Uterus (tissue), 3 donors: ENCODE measurements at regions not wholly inside any gene's neighbourhood (a gene's known extent, or its start where the extent isn't known, plus 50 kb on each side); places are given as distances from the start of the nearest gene placed in this dataset.

Experiments
- DNase-seq, 2 donors: peaks; one replicate each; pipeline ENCODE4 v3.0.0-alpha.2; 2019 to 2020
- H3K27ac ChIP-seq, 2 donors: fragments of 200-600 bp; sonication (generic); 1 replicate in 1 of 2; 2 replicates in 1 of 2; pipeline ENCODE4 v1.5.1; 2016 to 2018
- H3K27me3 ChIP-seq, 2 donors: fragments of 200-600 bp; sonication (generic); one replicate each; pipeline ENCODE4 v1.5.1; 2018 to 2019; ENCODE audit warnings: control low read depth in 1 of 2
- H3K36me3 ChIP-seq, 2 donors: fragments of 200-600 bp; sonication (generic); one replicate each; pipeline ENCODE4 v1.5.1; 2019; ENCODE audit warnings: control low read depth in 1 of 2
- H3K4me1 ChIP-seq, 2 donors: fragments of 200-600 bp; sonication (generic); one replicate each; pipeline ENCODE4 v1.5.1; 2018 to 2019; ENCODE audit warnings: control low read depth in 1 of 2
- H3K4me3 ChIP-seq, 2 donors: fragments of 200-600 bp; sonication (generic); 1 replicate in 1 of 2; 2 replicates in 1 of 2; pipeline ENCODE4 v1.5.1; 2018 to 2019; ENCODE audit warnings: mild to moderate bottlenecking in 1 of 2
- H3K9me3 ChIP-seq, 2 donors: fragments of 200-600 bp; sonication (generic); one replicate each; pipeline ENCODE4 v1.5.1; 2019; ENCODE audit warnings: control low read depth in 1 of 2
- CTCF ChIP-seq, 4 experiments: fragments of 200-600 bp in 2 of 4; fragments of 450-650 bp in 2 of 4; sonication (generic) in 2 of 4; IDR thresholded peaks; one replicate each; pipeline ENCODE4 v1.5.1; 2016 to 2019; ENCODE audit warnings: antibody characterized with exemption in 4 of 4, mild to moderate bottlenecking in 2 of 4, moderate library complexity in 1 of 4
- POLR2A ChIP-seq, 2 donors: fragments of 450-650 bp; IDR thresholded peaks; one replicate each; pipeline ENCODE4 v1.6.1; 2016; ENCODE audit warnings: antibody characterized with exemption in 2 of 2, mild to moderate bottlenecking in 1 of 2, moderate library complexity in 1 of 2
- intact Hi-C: fragments of 100-400 bp; cut with DNase I; formaldehyde crosslinking; loops from one replicate; pipeline ENCODE4 v1.15.1; 2023; ENCODE audit warnings: low total_unique reads
- donor health status: DM: yes; HTN: yes; CAD: no.

GRCh38 chr11:122556605-122557004, 98.9 kb upstream of the UBASH3B start:
- Histone ChIP-seq H3K9me3 (no peaks in the 10 kb centered on the region), H3K36me3 (no peaks in the 10 kb centered on the region), H3K27me3 (no peaks in the 10 kb centered on the region), H3K27ac (no peak overlapping the region), H3K4me3 (no peak overlapping the region), H3K4me1 (no peaks in the 10 kb centered on the region)
- TF ChIP-seq POLR2A (IDR thresholded peaks at IDR 0.05) = no peak
- peak in 1 of 4 experiments; percentile 4 for TF ChIP-seq CTCF (IDR thresholded peaks at IDR 0.05)
- no peak for DNase-seq
- intact Hi-C loops = no loop called here

- Histone ChIP-seq H3K4me3 (no peak overlapping the region), H3K27me3 (no peaks in the 10 kb centered on the region), H3K36me3 (no peaks in the 10 kb centered on the region), H3K9me3 (no peaks in the 10 kb centered on the region), H3K27ac (no peak overlapping the region), H3K4me1 (no peaks in the 10 kb centered on the region)
- intact Hi-C loops = no loop called here
- DNase-seq = no peak
- TF ChIP-seq POLR2A (IDR thresholded peaks at IDR 0.05) = no peak
- no peak for TF ChIP-seq CTCF (IDR thresholded peaks at IDR 0.05)
Observed at GRCh38 chr11:122538060-122538459, 117.5 kb upstream of the UBASH3B start.

GRCh38 chr11:122524898-122525297, 130.6 kb upstream of the UBASH3B start:
- no peaks in the 10 kb centered on the region for H3K9me3 ChIP-seq
- H3K36me3 ChIP-seq = no peaks in the 10 kb centered on the region
- no peak overlapping the region for H3K4me3 ChIP-seq
- H3K27me3 ChIP-seq = no peaks in the 10 kb centered on the region
- intact Hi-C loops = no loop called here
- H3K4me1 ChIP-seq = no peaks in the 10 kb centered on the region
- no peak for TF ChIP-seq CTCF (IDR thresholded peaks at IDR 0.05)
- no peak for TF ChIP-seq POLR2A (IDR thresholded peaks at IDR 0.05)
- DNase-seq = no peak
- no peak overlapping the region for H3K27ac ChIP-seq

GRCh38 chr11:122523846-122524805, 131.4 kb upstream of the UBASH3B start:
- Histone ChIP-seq H3K9me3 (no peaks in the 10 kb centered on the region), H3K27ac (no peak overlapping the region), H3K4me3 (no peak overlapping the region), H3K36me3 (no peaks in the 10 kb centered on the region), H3K27me3 (no peaks in the 10 kb centered on the region), H3K4me1 (no peaks in the 10 kb centered on the region)
- intact Hi-C loops = no loop called here
- TF ChIP-seq CTCF (IDR thresholded peaks at IDR 0.05) (no peak), POLR2A (IDR thresholded peaks at IDR 0.05) (no peak)
- DNase-seq = no peak

- DNase-seq = no peak
- Histone ChIP-seq H3K4me3 (no peak overlapping the region), H3K9me3 (no peaks in the 10 kb centered on the region), H3K36me3 (no peaks in the 10 kb centered on the region), H3K27ac (no peak overlapping the region), H3K4me1 (no peaks in the 10 kb centered on the region), H3K27me3 (no peaks in the 10 kb centered on the region)
- TF ChIP-seq CTCF (IDR thresholded peaks at IDR 0.05) (no peak), POLR2A (IDR thresholded peaks at IDR 0.05) (no peak)
- intact Hi-C loops = no loop called here
Observed at GRCh38 chr11:122521626-122522025, 133.9 kb upstream of the UBASH3B start.
